ENCODE measurements at regions not wholly inside any gene's neighbourhood (a gene's known extent, or its start where the extent isn't known, plus 50 kb on each side); places are given as distances from the start of the nearest gene placed in this dataset.
"Not testable (repeated sequence)": the region's sequence is repeated elsewhere in the genome, so short reads cannot be mapped to it uniquely, and the experiment has no call there.

- DNase-seq = no peak
Observed at GRCh38 chr12:118537481-118537917, 161.1 kb downstream of the SUDS3 start.

GRCh38 chr12:118541071-118541470 lies 164.7 kb downstream of the SUDS3 start:
- no peak for DNase-seq

- DNase-seq = no peak
Observed at GRCh38 chr12:118541934-118542333, 165.6 kb downstream of the SUDS3 start.

GRCh38 chr12:118543651-118544050 lies 167.3 kb downstream of the SUDS3 start:
- DNase-seq = no peak

- DNase-seq = no peak
Observed at GRCh38 chr12:118544569-118544968, 168.2 kb downstream of the SUDS3 start.

GRCh38 chr12:118547606-118548005 lies 171.3 kb downstream of the SUDS3 start:
- DNase-seq = not testable (repeated sequence)

GRCh38 chr12:118548887-118549509 lies 172.6 kb downstream of the SUDS3 start:
- no peak for DNase-seq

GRCh38 chr12:118549510-118549980 lies 173.2 kb downstream of the SUDS3 start:
- DNase-seq = no peak

- DNase-seq = no peak
Observed at GRCh38 chr12:118553856-118554504, 177.6 kb downstream of the SUDS3 start.

GRCh38 chr12:118558941-118559340 lies 182.6 kb downstream of the SUDS3 start:
- DNase-seq = no peak

GRCh38 chr12:118560733-118561132 lies 184.4 kb downstream of the SUDS3 start:
- no peak for DNase-seq

GRCh38 chr12:118571730-118572129 lies 195.4 kb downstream of the SUDS3 start:
- no peak for DNase-seq

GRCh38 chr12:118574288-118574687 lies 197.9 kb downstream of the SUDS3 start:
- DNase-seq = no peak

- no peak for DNase-seq
Observed at GRCh38 chr12:118575730-118576129, 199.4 kb downstream of the SUDS3 start.

- DNase-seq = no peak
Observed at GRCh38 chr12:118581371-118581770, 205.0 kb downstream of the SUDS3 start.

GRCh38 chr12:118582863-118583262 lies 206.5 kb downstream of the SUDS3 start:
- no peak for DNase-seq

GRCh38 chr12:118586433-118586832 lies 210.1 kb downstream of the SUDS3 start:
- DNase-seq = no peak

- DNase-seq = no peak
Observed at GRCh38 chr12:118589162-118589561, 212.8 kb downstream of the SUDS3 start.

GRCh38 chr12:118590406-118591150 lies 214.2 kb downstream of the SUDS3 start:
- no peak for DNase-seq

GRCh38 chr12:118603610-118604361 lies 227.4 kb downstream of the SUDS3 start:
- no peak for DNase-seq

- DNase-seq = no peak
Observed at GRCh38 chr12:118606690-118607089, 230.3 kb downstream of the SUDS3 start.

- DNase-seq = no peak
Observed at GRCh38 chr12:118607831-118608230, 231.5 kb downstream of the SUDS3 start.

GRCh38 chr12:118608770-118609344 lies 232.5 kb downstream of the SUDS3 start:
- DNase-seq = no peak

Measured in NCI-H2029 (cell line).